Sigmoid colon (tissue), 6 donors: ENCODE measurements at regions not wholly inside any gene's neighbourhood (a gene's known extent, or its start where the extent isn't known, plus 50 kb on each side); places are given as distances from the start of the nearest gene placed in this dataset.

Source experiments
- DNase-seq: peaks from one replicate; pipeline ENCODE4 v3.0.0-alpha.2; 2019
- H3K27ac ChIP-seq, 4 donors: fragments of 200-600 bp; sonication (generic); one replicate each; pipeline ENCODE4 v1.5.1; 2016 to 2019; ENCODE audit warnings: mild to moderate bottlenecking in 1 of 4
- H3K27me3 ChIP-seq, 3 donors: fragments of 200-600 bp; sonication (generic); one replicate each; pipeline ENCODE4 v1.5.1; 2019; ENCODE audit warnings: mild to moderate bottlenecking in 1 of 3
- H3K36me3 ChIP-seq, 4 donors: fragments of 200-600 bp; sonication (generic); one replicate each; pipeline ENCODE4 v1.5.1; 2016 to 2019
- H3K4me1 ChIP-seq, 4 donors: fragments of 200-600 bp; sonication (generic); one replicate each; pipeline ENCODE4 v1.5.1; 2017 to 2019
- H3K4me3 ChIP-seq, 4 donors: fragments of 200-600 bp; sonication (generic); one replicate each; pipeline ENCODE4 v1.5.1; 2017 to 2019; ENCODE audit warnings: mild to moderate bottlenecking in 2 of 4, moderate library complexity in 1 of 4
- H3K9me3 ChIP-seq, 4 donors: fragments of 200-600 bp in 3 of 4; sonication (generic) in 3 of 4; one replicate each; pipeline versions ENCODE4 v1.5.1 to v1.6.1; 2013 to 2019
- EP300 ChIP-seq, 4 donors: sonication (generic); formaldehyde crosslinking; IDR thresholded peaks; one replicate each; pipeline ENCODE4 v1.6.1; 2017; ENCODE audit warnings: antibody characterized with exemption in 4 of 4
- POLR2A ChIP-seq, 2 donors: fragments of 450-650 bp; IDR thresholded peaks; one replicate each; pipeline ENCODE4 v1.6.1; 2016; ENCODE audit warnings: antibody characterized with exemption in 2 of 2, mild to moderate bottlenecking in 2 of 2, moderate library complexity in 2 of 2
- POLR2AphosphoS5 ChIP-seq, 4 donors: sonication (generic); formaldehyde crosslinking; IDR thresholded peaks; one replicate each; pipeline ENCODE4 v1.6.1; 2017; ENCODE audit warnings: antibody characterized with exemption in 4 of 4
- WGBS, 2 donors: extraction: QIAGEN DNeasy Blood & Tissue Kit; methylation state at CpG; one replicate each; pipeline ENCODE4 v1.1.7; 2013; 5-methylcytosine and 5-hydroxymethylcytosine counted together
- intact Hi-C: fragments of 100-400 bp; cut with DNase I; formaldehyde crosslinking; loops from one replicate; pipeline ENCODE4 v1.15.1; 2023
- TF ChIP-seq, protein P1 (sequence below), 4 experiments: fragments of 450-650 bp in 3 of 4; fragments of 200-600 bp in 1 of 4; IDR thresholded peaks; one replicate each; pipeline ENCODE4 v1.5.1; 2016 to 2019; ENCODE audit warnings: antibody characterized with exemption in 4 of 4, mild to moderate bottlenecking in 3 of 4, moderate library complexity in 2 of 4
- donor health status: healthy with polysubstance abuse.
- donor health status: healthy.

DNA sequence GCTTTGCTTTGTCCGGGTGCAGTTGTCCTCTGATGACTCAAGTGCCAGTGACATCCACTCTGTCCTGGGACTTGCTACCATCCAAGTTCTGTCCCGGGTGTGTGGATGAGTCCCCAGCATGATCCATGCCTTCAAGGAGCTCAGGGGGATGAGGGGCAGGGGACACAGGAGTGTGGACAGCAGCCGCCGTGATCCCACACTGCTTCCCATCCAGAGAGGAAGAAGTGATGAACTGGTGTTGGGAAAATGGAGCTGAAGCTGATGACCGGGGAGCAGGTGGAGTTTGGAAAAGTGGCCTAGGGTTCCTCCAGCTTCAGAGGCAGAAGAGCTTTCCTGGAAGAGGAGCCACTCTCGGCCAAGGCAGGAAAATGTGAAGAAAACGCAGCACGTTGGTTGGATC, 249.6 kb upstream of the TNRC6C start:
- intact Hi-C loops: no loop called here
- Histone ChIP-seq H3K9me3 (peaks cover 7 to 11% (median 11%) of the 10 kb centered on the region in 4 donors), H3K27ac (no peak overlapping the region), H3K4me3 (no peak overlapping the region), H3K4me1 (no peaks in the 10 kb centered on the region), H3K36me3 (no peaks in the 10 kb centered on the region), H3K27me3 (no peaks in the 10 kb centered on the region)
- 79 to 85% methylated on average over 8 of the region's 8 CpGs for WGBS, 2 donors
- DNase-seq: no peak
- TF ChIP-seq POLR2A (IDR thresholded peaks at IDR 0.05) (no peak), EP300 (IDR thresholded peaks at IDR 0.05) (no peak), POLR2AphosphoS5 (IDR thresholded peaks at IDR 0.05) (no peak)
- TF ChIP-seq, protein P1, sequence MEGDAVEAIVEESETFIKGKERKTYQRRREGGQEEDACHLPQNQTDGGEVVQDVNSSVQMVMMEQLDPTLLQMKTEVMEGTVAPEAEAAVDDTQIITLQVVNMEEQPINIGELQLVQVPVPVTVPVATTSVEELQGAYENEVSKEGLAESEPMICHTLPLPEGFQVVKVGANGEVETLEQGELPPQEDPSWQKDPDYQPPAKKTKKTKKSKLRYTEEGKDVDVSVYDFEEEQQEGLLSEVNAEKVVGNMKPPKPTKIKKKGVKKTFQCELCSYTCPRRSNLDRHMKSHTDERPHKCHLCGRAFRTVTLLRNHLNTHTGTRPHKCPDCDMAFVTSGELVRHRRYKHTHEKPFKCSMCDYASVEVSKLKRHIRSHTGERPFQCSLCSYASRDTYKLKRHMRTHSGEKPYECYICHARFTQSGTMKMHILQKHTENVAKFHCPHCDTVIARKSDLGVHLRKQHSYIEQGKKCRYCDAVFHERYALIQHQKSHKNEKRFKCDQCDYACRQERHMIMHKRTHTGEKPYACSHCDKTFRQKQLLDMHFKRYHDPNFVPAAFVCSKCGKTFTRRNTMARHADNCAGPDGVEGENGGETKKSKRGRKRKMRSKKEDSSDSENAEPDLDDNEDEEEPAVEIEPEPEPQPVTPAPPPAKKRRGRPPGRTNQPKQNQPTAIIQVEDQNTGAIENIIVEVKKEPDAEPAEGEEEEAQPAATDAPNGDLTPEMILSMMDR (IDR thresholded peaks at IDR 0.05): no peak

DNA sequence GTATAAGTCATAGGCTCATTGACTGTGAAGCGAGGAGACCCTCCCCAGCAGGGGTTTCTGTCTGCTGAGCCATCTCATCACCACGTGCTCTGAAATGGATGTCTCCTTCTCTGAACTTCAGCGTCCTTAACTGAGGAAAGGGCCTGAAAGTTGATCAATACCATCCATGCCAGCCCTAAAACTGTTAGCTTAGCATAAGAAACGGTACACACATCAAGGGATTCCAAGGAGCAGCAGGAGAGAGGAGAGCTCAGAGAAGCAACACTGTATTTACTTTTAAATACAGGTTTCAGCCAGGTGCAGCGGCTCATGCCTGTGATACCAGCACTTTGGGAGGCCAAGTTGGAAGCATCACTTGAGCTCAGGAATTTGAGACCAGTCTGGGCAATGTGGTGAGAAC, 248.9 kb upstream of the TNRC6C start:
- intact Hi-C loops: no loop called here
- DNase-seq: no peak
- Histone ChIP-seq H3K9me3 (peaks cover 1 to 6% (median 5%) of the 10 kb centered on the region in 4 donors), H3K27ac (no peak overlapping the region), H3K27me3 (no peaks in the 10 kb centered on the region), H3K4me3 (no peak overlapping the region), H3K36me3 (no peaks in the 10 kb centered on the region), H3K4me1 (no peaks in the 10 kb centered on the region)
- no peak for TF ChIP-seq EP300 (IDR thresholded peaks at IDR 0.05)
- TF ChIP-seq, protein P1 (IDR thresholded peaks at IDR 0.05): no peak
- no peak for TF ChIP-seq POLR2AphosphoS5 (IDR thresholded peaks at IDR 0.05)
- TF ChIP-seq POLR2A (IDR thresholded peaks at IDR 0.05): no peak
- 58 to 66% methylated on average over 5 of the region's 5 CpGs for WGBS, 2 donors

DNA sequence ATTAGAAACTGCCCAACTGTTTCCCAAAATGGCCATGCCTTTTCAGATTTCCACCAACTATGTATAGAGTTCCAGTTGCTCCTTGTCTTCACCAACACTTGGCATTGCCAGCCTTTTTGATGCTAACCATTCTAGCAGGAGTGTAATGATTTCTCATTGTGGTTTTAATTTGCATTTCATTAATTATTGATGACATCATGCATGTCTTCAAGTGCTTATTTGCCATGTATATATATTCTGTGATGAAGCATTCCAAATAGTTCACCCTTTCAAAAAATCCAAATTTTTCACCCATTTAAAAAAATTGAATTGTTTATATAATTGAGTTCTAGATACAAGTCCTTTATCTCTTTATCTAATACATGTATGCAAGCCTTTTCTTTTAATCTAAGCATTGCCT, 245.9 kb upstream of the TNRC6C start:
- Histone ChIP-seq H3K4me3 (no peak overlapping the region), H3K27ac (no peak overlapping the region), H3K4me1 (no peaks in the 10 kb centered on the region), H3K27me3 (no peaks in the 10 kb centered on the region), H3K36me3 (no peaks in the 10 kb centered on the region), H3K9me3 (no peaks in the 10 kb centered on the region)
- DNase-seq: no peak
- TF ChIP-seq POLR2AphosphoS5 (IDR thresholded peaks at IDR 0.05) (no peak), EP300 (IDR thresholded peaks at IDR 0.05) (no peak), POLR2A (IDR thresholded peaks at IDR 0.05) (no peak)
- intact Hi-C loops: no loop called here

DNA sequence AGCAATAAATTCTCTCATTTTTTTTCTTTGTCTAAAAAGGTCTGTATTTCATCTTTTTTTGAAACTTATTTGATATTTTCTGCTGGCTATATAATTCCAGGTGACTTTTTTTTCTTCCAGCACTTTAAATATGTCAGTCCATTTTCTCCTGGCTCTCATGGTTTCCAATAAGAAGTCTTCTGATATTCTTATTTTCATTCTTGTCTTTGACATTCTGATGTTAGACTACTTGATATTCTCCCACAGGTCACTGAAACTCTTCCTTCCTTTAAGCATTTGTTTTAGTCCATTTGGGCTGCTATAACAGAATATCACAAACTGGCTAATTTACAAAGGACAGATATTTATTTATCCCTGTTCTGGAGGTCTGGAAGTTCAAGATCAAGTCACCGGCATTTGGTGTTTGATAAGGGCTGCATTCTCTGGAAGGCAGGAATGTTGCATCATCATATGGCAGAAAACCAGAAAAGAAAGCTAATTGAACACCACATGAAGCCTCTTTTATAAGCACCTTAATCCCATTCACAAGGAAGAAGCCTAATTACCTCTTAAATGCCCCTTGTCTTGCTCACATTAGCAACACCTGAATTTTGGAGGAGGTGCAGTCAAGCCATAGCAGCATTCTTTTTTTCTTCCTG, 242.1 kb upstream of the TNRC6C start:
- Histone ChIP-seq H3K27me3 (no peaks in the 10 kb centered on the region), H3K4me3 (no peak overlapping the region), H3K4me1 (no peaks in the 10 kb centered on the region), H3K27ac (no peak overlapping the region), H3K9me3 (no peaks in the 10 kb centered on the region), H3K36me3 (no peaks in the 10 kb centered on the region)
- intact Hi-C loops: no loop called here
- no peak for DNase-seq
- 31 to 84% methylated on average over 1 of the region's 1 CpG for WGBS, 2 donors
- no peak for TF ChIP-seq POLR2A (IDR thresholded peaks at IDR 0.05)
- no peak for TF ChIP-seq EP300 (IDR thresholded peaks at IDR 0.05)
- no peak for TF ChIP-seq POLR2AphosphoS5 (IDR thresholded peaks at IDR 0.05)
- TF ChIP-seq, protein P1 (IDR thresholded peaks at IDR 0.05): no peak

DNA sequence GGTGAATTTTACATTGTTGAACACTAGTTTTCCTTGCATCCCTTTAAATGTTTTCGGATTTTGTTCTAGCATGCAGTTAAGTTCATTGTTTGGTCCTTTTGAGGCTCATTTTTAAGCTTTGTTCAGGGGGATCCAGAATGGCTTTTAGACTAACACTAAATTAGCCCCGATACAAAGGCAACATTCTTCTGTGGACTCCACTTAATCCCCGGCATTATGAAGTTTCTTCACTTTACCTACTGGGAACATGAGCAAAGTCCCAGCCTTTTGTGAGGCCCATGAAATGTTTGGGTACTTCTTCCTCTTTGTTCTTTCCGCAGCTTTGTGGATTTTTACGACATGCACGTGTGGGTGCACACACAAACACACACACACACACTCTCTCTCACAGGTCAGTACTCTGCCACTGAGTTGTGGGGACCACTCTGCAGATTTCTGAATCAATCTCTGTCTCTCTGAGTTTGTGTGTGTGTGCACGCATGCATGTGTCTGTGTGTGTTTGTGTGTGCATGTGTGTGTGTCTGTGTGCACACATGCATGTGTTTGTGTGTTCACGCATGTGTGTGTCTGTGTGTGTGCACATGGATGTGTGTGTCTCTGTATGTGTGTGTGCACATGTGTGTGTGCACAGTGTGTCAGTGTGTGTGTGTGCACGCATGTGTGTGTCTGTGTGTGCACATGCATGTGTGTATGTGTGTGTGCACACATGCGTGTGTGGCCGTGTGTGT, 240.4 kb upstream of the TNRC6C start:
- Histone ChIP-seq H3K4me3 (no peak overlapping the region), H3K27ac (no peak overlapping the region), H3K9me3 (no peaks in the 10 kb centered on the region), H3K27me3 (no peaks in the 10 kb centered on the region), H3K36me3 (no peaks in the 10 kb centered on the region), H3K4me1 (no peaks in the 10 kb centered on the region)
- intact Hi-C loops: no loop called here
- WGBS, 2 donors: 57 to 78% methylated on average over 11 of the region's 11 CpGs
- no peak for DNase-seq
- TF ChIP-seq, protein P1 (IDR thresholded peaks at IDR 0.05): no peak
- TF ChIP-seq EP300 (IDR thresholded peaks at IDR 0.05) (no peak), POLR2AphosphoS5 (IDR thresholded peaks at IDR 0.05) (no peak), POLR2A (IDR thresholded peaks at IDR 0.05) (no peak)
